Urothelium cell line (cell line): ENCODE measurements at regions not wholly inside any gene's neighbourhood (a gene's known extent, or its start where the extent isn't known, plus 50 kb on each side); places are given as distances from the start of the nearest gene placed in this dataset.
A peak's percentile ranks its signal among the peaks of the same experiment; 100 is the strongest.

Experiments
- DNase-seq: peaks from one replicate; pipeline ENCODE4 v3.0.0; 2011; ENCODE audit warnings: low spot score, mixed read lengths
- FAIRE-seq: peaks from 2 replicates; lab custom pipeline; 2011; peaks lifted over from hg19 to GRCh38; lab: Jason Lieb, UNC

GRCh38 chr5:109533751-109534272, 124.0 kb upstream of the PJA2 start:
- DNase-seq (no peak), FAIRE-seq (no peak)

GRCh38 chr5:109532773-109533364, 123.1 kb upstream of the PJA2 start:
- DNase-seq, result no peak

GRCh38 chr5:109531262-109531661, 121.5 kb upstream of the PJA2 start:
- FAIRE-seq (no peak), DNase-seq (no peak)

More at GRCh38 chr5:109532773-109533364, 123.1 kb upstream of the PJA2 start:
- FAIRE-seq, result no peak

- FAIRE-seq, result no peak
- DNase-seq, result no peak
Measured at GRCh38 chr5:109529987-109530386, 120.2 kb upstream of the PJA2 start.

- no peak for FAIRE-seq
- DNase-seq, result no peak
Measured at GRCh38 chr5:109529520-109529919, 119.7 kb upstream of the PJA2 start.

- DNase-seq, result no peak
- FAIRE-seq, result no peak
Measured at GRCh38 chr5:109524555-109524954, 114.8 kb upstream of the PJA2 start.

- DNase-seq (no peak), FAIRE-seq (no peak)
Measured at GRCh38 chr5:109524026-109524425, 114.3 kb upstream of the PJA2 start.

- FAIRE-seq (no peak), DNase-seq (no peak)
Measured at GRCh38 chr5:109522404-109522803, 112.6 kb upstream of the PJA2 start.

GRCh38 chr5:109519416-109519815, 109.6 kb upstream of the PJA2 start:
- FAIRE-seq (no peak), DNase-seq (no peak)

GRCh38 chr5:109516390-109516789, 106.6 kb upstream of the PJA2 start:
- no peak for FAIRE-seq
- no peak for DNase-seq

- FAIRE-seq (no peak), DNase-seq (no peak)
Measured at GRCh38 chr5:109511980-109512734, 102.4 kb upstream of the PJA2 start.

GRCh38 chr5:109506556-109506955, 96.8 kb upstream of the PJA2 start:
- DNase-seq (no peak), FAIRE-seq (no peak)

- FAIRE-seq (no peak), DNase-seq (no peak)
Measured at GRCh38 chr5:109496112-109496511, 86.3 kb upstream of the PJA2 start.

GRCh38 chr5:109487753-109488420, 78.1 kb upstream of the PJA2 start:
- FAIRE-seq (no peak), DNase-seq (no peak)

- FAIRE-seq, result no peak
- no peak for DNase-seq
Measured at GRCh38 chr5:109486200-109486804, 76.5 kb upstream of the PJA2 start.

- peak; percentile 13 for DNase-seq
- FAIRE-seq, result no peak
Measured at GRCh38 chr5:109485030-109485429, 75.3 kb upstream of the PJA2 start.

- FAIRE-seq (no peak), DNase-seq (no peak)
Measured at GRCh38 chr5:109484597-109484996, 74.8 kb upstream of the PJA2 start.

GRCh38 chr5:109483395-109483971, 73.7 kb upstream of the PJA2 start:
- no peak for DNase-seq
- FAIRE-seq, result no peak

GRCh38 chr5:109482748-109483147, 73.0 kb upstream of the PJA2 start:
- no peak for DNase-seq
- FAIRE-seq, result no peak

GRCh38 chr5:109479260-109479860, 69.6 kb upstream of the PJA2 start:
- FAIRE-seq (no peak), DNase-seq (no peak)

GRCh38 chr5:109478830-109479229, 69.1 kb upstream of the PJA2 start:
- FAIRE-seq, result no peak

More at GRCh38 chr5:109478830-109479229, 69.1 kb upstream of the PJA2 start:
- DNase-seq, result no peak
